Fibroblast of lung (primary cell): ENCODE measurements at regions not wholly inside any gene's neighbourhood (a gene's known extent, or its start where the extent isn't known, plus 50 kb on each side); places are given as distances from the start of the nearest gene placed in this dataset.
"Not testable (repeated sequence)": the region's sequence is repeated elsewhere in the genome, so short reads cannot be mapped to it uniquely, and the experiment has no call there.

Experiments
- DNase-seq, 2 donors: peaks; one replicate each; pipeline versions ENCODE4 v3.0.0 to v3.0.0-alpha.2; 2010; ENCODE audit warnings: low read depth in 2 of 2
- H2AFZ ChIP-seq: 2 replicates; pipeline ENCODE4 v1.5.1; 2012; ENCODE audit warnings: low read length, control low read depth, inconsistent platforms
- H3K27ac ChIP-seq: 2 replicates; pipeline ENCODE4 v1.5.1; 2011; ENCODE audit warnings: low read length, control low read depth; ENCODE audit not compliant: insufficient read depth
- H3K27me3 ChIP-seq: 2 replicates; pipeline ENCODE4 v1.5.1; 2011; ENCODE audit warnings: mild to moderate bottlenecking, low read length; ENCODE audit not compliant: control insufficient read depth, insufficient read depth
- H3K36me3 ChIP-seq: 2 replicates; pipeline ENCODE4 v1.5.1; 2011; ENCODE audit warnings: low read length; ENCODE audit not compliant: control insufficient read depth, insufficient read depth
- H3K4me1 ChIP-seq: 2 replicates; pipeline ENCODE4 v1.5.1; 2011; ENCODE audit warnings: low read length; ENCODE audit not compliant: control insufficient read depth, insufficient read depth; ENCODE audit errors: extremely low read depth
- H3K4me2 ChIP-seq: 2 replicates; pipeline ENCODE4 v1.5.1; 2011; ENCODE audit warnings: low read length, control low read depth; ENCODE audit not compliant: insufficient read depth; ENCODE audit errors: extremely low read depth
- H3K4me3 ChIP-seq, 4 experiments: fragments of 200-600 bp in 1 of 4; sonication (generic) in 1 of 4; replicated peaks in 1 of 4; 2 replicates each; pipeline ENCODE4 v1.5.1; 2011 to 2016; ENCODE audit warnings: low read length in 4 of 4, low read depth in 3 of 4, mild to moderate bottlenecking in 3 of 4, control low read depth in 2 of 4, inconsistent platforms in 1 of 4, mixed read lengths in 1 of 4; ENCODE audit not compliant: insufficient read depth in 1 of 4; ENCODE audit errors: control extremely low read depth in 1 of 4
- H3K79me2 ChIP-seq: 2 replicates; pipeline ENCODE4 v1.5.1; 2012; ENCODE audit warnings: mild to moderate bottlenecking, low read length, inconsistent platforms; ENCODE audit not compliant: control insufficient read depth, insufficient read depth
- H3K9ac ChIP-seq: 2 replicates; pipeline ENCODE4 v1.5.1; 2011; ENCODE audit warnings: mild to moderate bottlenecking, low read length, control low read depth; ENCODE audit not compliant: insufficient read depth
- H3K9me3 ChIP-seq: 2 replicates; pipeline ENCODE4 v1.5.1; 2012; ENCODE audit warnings: low read depth, low read length; ENCODE audit not compliant: control insufficient read depth, insufficient read depth
- H4K20me1 ChIP-seq: 2 replicates; pipeline ENCODE4 v1.5.1; 2011; ENCODE audit warnings: low read length; ENCODE audit not compliant: control insufficient read depth, insufficient read depth; ENCODE audit errors: extremely low read depth
- EZH2 ChIP-seq: IDR thresholded peaks from 2 replicates; pipeline ENCODE4 v1.5.1; 2012; ENCODE audit warnings: low read length, control low read depth, mild to moderate bottlenecking; ENCODE audit errors: missing control alignments
- TF ChIP-seq, protein P1 (sequence below), 2 donors: IDR thresholded peaks in 1 of 2; conservative IDR thresholded peaks in 1 of 2; 1 replicate in 1 of 2; 2 replicates in 1 of 2; pipeline ENCODE4 v1.5.1; 2011 to 2012; ENCODE audit warnings: low read length in 2 of 2, control low read depth in 1 of 2, inconsistent platforms in 1 of 2, low read depth in 1 of 2, mild to moderate bottlenecking in 1 of 2

DNA sequence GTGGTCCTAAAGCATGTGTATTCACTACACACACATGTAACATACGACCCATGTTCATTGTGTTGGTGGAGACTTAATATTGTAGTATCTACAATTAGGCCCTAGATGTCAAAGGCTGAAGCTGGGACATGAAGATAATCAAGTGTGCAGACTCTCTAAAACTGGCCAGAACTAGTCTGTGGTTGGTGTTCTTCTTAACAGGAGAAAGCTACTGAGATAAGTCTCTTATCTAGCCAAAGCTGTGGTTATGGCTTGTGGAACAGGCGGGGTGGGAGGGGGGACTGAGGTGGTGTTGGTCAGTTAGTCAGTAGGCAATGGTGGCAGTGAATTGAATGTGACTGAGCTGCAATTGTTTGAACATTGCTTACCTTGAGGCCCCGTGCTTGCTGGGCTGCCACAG, 112.7 kb upstream of the SLC24A2 start:
- Histone ChIP-seq H3K27me3 (no peaks in the 10 kb centered on the region), H3K27ac (no peak overlapping the region), H3K36me3 (no peaks in the 10 kb centered on the region), H3K4me3 (no peak overlapping the region), H3K79me2 (no peaks in the 10 kb centered on the region), H2AFZ (no peak overlapping the region), H3K4me1 (no peaks in the 10 kb centered on the region), H4K20me1 (no peaks in the 10 kb centered on the region), H3K9me3 (no peaks in the 10 kb centered on the region), H3K9ac (no peak overlapping the region), H3K4me2 (no peak overlapping the region)
- TF ChIP-seq, protein P1, sequence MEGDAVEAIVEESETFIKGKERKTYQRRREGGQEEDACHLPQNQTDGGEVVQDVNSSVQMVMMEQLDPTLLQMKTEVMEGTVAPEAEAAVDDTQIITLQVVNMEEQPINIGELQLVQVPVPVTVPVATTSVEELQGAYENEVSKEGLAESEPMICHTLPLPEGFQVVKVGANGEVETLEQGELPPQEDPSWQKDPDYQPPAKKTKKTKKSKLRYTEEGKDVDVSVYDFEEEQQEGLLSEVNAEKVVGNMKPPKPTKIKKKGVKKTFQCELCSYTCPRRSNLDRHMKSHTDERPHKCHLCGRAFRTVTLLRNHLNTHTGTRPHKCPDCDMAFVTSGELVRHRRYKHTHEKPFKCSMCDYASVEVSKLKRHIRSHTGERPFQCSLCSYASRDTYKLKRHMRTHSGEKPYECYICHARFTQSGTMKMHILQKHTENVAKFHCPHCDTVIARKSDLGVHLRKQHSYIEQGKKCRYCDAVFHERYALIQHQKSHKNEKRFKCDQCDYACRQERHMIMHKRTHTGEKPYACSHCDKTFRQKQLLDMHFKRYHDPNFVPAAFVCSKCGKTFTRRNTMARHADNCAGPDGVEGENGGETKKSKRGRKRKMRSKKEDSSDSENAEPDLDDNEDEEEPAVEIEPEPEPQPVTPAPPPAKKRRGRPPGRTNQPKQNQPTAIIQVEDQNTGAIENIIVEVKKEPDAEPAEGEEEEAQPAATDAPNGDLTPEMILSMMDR (conservative IDR thresholded peaks at IDR 0.05 in 1 of 2, IDR thresholded peaks at IDR 0.05 in 1 of 2; ENCODE audit: low read depth in 1 of 2, low read length in 2 of 2): no peak
- no peak for TF ChIP-seq EZH2
- no peak for DNase-seq

- no peaks in the 10 kb centered on the region for H3K27me3 ChIP-seq
- no peaks in the 10 kb centered on the region for H3K79me2 ChIP-seq
- no peaks in the 10 kb centered on the region for H4K20me1 ChIP-seq
- no peak for DNase-seq
- H3K4me2 ChIP-seq: no peak overlapping the region
- H3K27ac ChIP-seq: no peak overlapping the region
- no peak overlapping the region for H3K4me3 ChIP-seq
- no peaks in the 10 kb centered on the region for H3K36me3 ChIP-seq
- H3K4me1 ChIP-seq: no peaks in the 10 kb centered on the region
- H2AFZ ChIP-seq: no peak overlapping the region
- no peak overlapping the region for H3K9ac ChIP-seq
- TF ChIP-seq EZH2: no peak
- TF ChIP-seq, protein P1 (conservative IDR thresholded peaks at IDR 0.05 in 1 of 2, IDR thresholded peaks at IDR 0.05 in 1 of 2; ENCODE audit: low read depth in 1 of 2, low read length in 2 of 2): no peak
- no peaks in the 10 kb centered on the region for H3K9me3 ChIP-seq
Observed at GRCh38 chr9:19896161-19896560, 107.3 kb upstream of the SLC24A2 start.

DNA sequence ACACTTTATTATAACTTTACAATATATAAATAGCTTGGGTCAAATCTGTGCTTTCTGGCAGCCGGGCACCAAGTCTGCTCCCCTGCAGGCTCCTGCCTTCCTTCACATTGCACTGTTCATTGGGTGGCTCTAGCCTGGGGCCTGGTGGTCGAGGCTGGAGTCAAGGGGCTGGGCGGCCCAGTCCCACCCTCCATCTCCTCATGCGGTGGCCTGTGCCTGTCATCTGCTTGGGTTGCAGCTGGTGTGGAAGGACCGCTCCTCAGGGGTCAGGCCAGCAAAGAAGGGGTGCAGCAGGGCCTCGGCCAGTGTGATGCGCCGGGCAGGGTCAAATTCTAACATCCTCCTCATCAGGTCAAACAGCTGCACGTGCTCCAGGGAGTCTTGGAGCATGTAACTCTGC, 106.7 kb upstream of the SLC24A2 start:
- not testable (repeated sequence) for H3K27me3 ChIP-seq, H3K36me3 ChIP-seq, DNase-seq, H4K20me1 ChIP-seq, H3K27ac ChIP-seq, H3K4me2 ChIP-seq, H2AFZ ChIP-seq, H3K9ac ChIP-seq, H3K4me1 ChIP-seq, H3K4me3 ChIP-seq, H3K79me2 ChIP-seq, H3K9me3 ChIP-seq

- Histone ChIP-seq H3K4me2 (no peak overlapping the region), H3K27me3 (no peaks in the 10 kb centered on the region), H3K27ac (no peak overlapping the region), H3K79me2 (no peaks in the 10 kb centered on the region), H3K9me3 (no peaks in the 10 kb centered on the region), H3K4me3 (no peak overlapping the region), H2AFZ (no peak overlapping the region), H4K20me1 (no peaks in the 10 kb centered on the region), H3K9ac (no peak overlapping the region), H3K4me1 (no peaks in the 10 kb centered on the region), H3K36me3 (no peaks in the 10 kb centered on the region)
- TF ChIP-seq, protein P1 (conservative IDR thresholded peaks at IDR 0.05 in 1 of 2, IDR thresholded peaks at IDR 0.05 in 1 of 2; ENCODE audit: low read depth in 1 of 2, low read length in 2 of 2): no peak
- TF ChIP-seq EZH2: no peak
- DNase-seq: peak; percentile 20 to 76
Observed at GRCh38 chr9:19895006-19895405, 106.2 kb upstream of the SLC24A2 start.
